Astrocyte (in vitro differentiated cells and primary cell): ENCODE measurements at regions not wholly inside any gene's neighbourhood (a gene's known extent, or its start where the extent isn't known, plus 50 kb on each side); places are given as distances from the start of the nearest gene placed in this dataset.

ENCODE experiments used
- DNase-seq: peaks from one replicate; pipeline ENCODE4 v3.0.0-alpha.2; 2010; ENCODE audit warnings: low read depth
- FAIRE-seq: peaks from 2 replicates; lab custom pipeline; 2011; peaks lifted over from hg19 to GRCh38; lab: Jason Lieb, UNC
- H2AFZ ChIP-seq: 2 replicates; pipeline ENCODE4 v1.6.0; 2012; ENCODE audit warnings: low read depth, low read length, inconsistent platforms
- H3K27ac ChIP-seq: 2 replicates; pipeline ENCODE4 v1.5.1; 2011; ENCODE audit warnings: low read depth, low read length, inconsistent platforms
- H3K27me3 ChIP-seq: 2 replicates; pipeline ENCODE4 v1.6.0; 2011; ENCODE audit warnings: low read length, inconsistent platforms; ENCODE audit not compliant: insufficient read depth
- H3K36me3 ChIP-seq: 2 replicates; pipeline ENCODE4 v1.5.1; 2011; ENCODE audit warnings: low read length, inconsistent platforms; ENCODE audit not compliant: insufficient read depth
- H3K4me1 ChIP-seq: 2 replicates; pipeline ENCODE4 v1.5.1; 2011; ENCODE audit warnings: low read length, inconsistent platforms; ENCODE audit not compliant: insufficient read depth
- H3K4me2 ChIP-seq: 2 replicates; pipeline ENCODE4 v1.6.0; 2012; ENCODE audit warnings: low read length, inconsistent platforms
- H3K4me3 ChIP-seq: 2 replicates; pipeline ENCODE4 v1.5.1; 2011; ENCODE audit warnings: low read depth, mild to moderate bottlenecking, low read length, inconsistent platforms; ENCODE audit not compliant: insufficient read depth
- H3K79me2 ChIP-seq: 2 replicates; pipeline ENCODE4 v1.6.0; 2012; ENCODE audit warnings: mild to moderate bottlenecking, low read length, inconsistent platforms; ENCODE audit not compliant: insufficient read depth
- H3K9ac ChIP-seq: 2 replicates; pipeline ENCODE4 v1.6.0; 2012; ENCODE audit warnings: mild to moderate bottlenecking, low read length, inconsistent platforms
- H3K9me3 ChIP-seq: 2 replicates; pipeline ENCODE4 v1.5.1; 2012; ENCODE audit warnings: low read depth, mild to moderate bottlenecking, low read length, inconsistent platforms; ENCODE audit not compliant: insufficient read depth
- H4K20me1 ChIP-seq: 2 replicates; pipeline ENCODE4 v1.6.0; 2012; ENCODE audit warnings: low read length, inconsistent platforms; ENCODE audit not compliant: insufficient read depth
- H3K27ac Mint-ChIP-seq: one replicate; pipeline ENCODE4 v1.8.0; 2021; ENCODE audit warnings: mild to moderate bottlenecking, mixed read lengths; ENCODE audit not compliant: unreplicated experiment
- H3K27me3 Mint-ChIP-seq: one replicate; pipeline ENCODE4 v1.8.0; 2021; ENCODE audit warnings: low read depth, mixed read lengths; ENCODE audit not compliant: unreplicated experiment
- H3K36me3 Mint-ChIP-seq: one replicate; pipeline ENCODE4 v1.8.0; 2021; ENCODE audit warnings: low read depth, mixed read lengths; ENCODE audit not compliant: unreplicated experiment
- H3K4me1 Mint-ChIP-seq: one replicate; pipeline ENCODE4 v1.8.0; 2021; ENCODE audit warnings: low read depth, mixed read lengths; ENCODE audit not compliant: unreplicated experiment
- H3K4me3 Mint-ChIP-seq: one replicate; pipeline ENCODE4 v1.8.0; 2021; ENCODE audit warnings: mild to moderate bottlenecking, moderate library complexity, mixed read lengths; ENCODE audit not compliant: unreplicated experiment
- H3K9me3 Mint-ChIP-seq: one replicate; pipeline ENCODE4 v1.8.0; 2021; ENCODE audit warnings: mild to moderate bottlenecking, mixed read lengths; ENCODE audit not compliant: unreplicated experiment
- EZH2 ChIP-seq: IDR thresholded peaks from 2 replicates; pipeline ENCODE4 v1.6.1; 2012; ENCODE audit warnings: mild to moderate bottlenecking, low read length, inconsistent platforms; ENCODE audit not compliant: insufficient read depth
- TF ChIP-seq, protein P1 (sequence below): IDR thresholded peaks from 2 replicates; pipeline ENCODE4 v1.5.1; 2011; ENCODE audit warnings: low read depth, mild to moderate bottlenecking, inconsistent platforms, low read length, moderate library complexity; ENCODE audit not compliant: insufficient read depth

GRCh38 chr11:15770798-15771414, 585.4 kb downstream of the SOX6 start:
- H3K36me3 ChIP-seq = no peaks in the 10 kb centered on the region
- H3K27me3 ChIP-seq = peaks cover 3% of the 10 kb centered on the region
- no peak overlapping the region for H3K4me2 ChIP-seq
- Mint-ChIP-seq H3K27me3 (peaks cover 23% of the 10 kb centered on the region), H3K36me3 (no peaks in the 10 kb centered on the region), H3K4me1 (peaks cover 12% of the 10 kb centered on the region), H3K4me3 (no peak overlapping the region), H3K9me3 (no peaks in the 10 kb centered on the region), H3K27ac (no peak overlapping the region)
- H4K20me1 ChIP-seq = no peaks in the 10 kb centered on the region
- no peaks in the 10 kb centered on the region for H3K79me2 ChIP-seq
- FAIRE-seq = no peak
- no peak overlapping the region for H3K4me3 ChIP-seq
- H3K27ac ChIP-seq = no peak overlapping the region
- peak; percentile 8 for DNase-seq
- TF ChIP-seq, protein P1, sequence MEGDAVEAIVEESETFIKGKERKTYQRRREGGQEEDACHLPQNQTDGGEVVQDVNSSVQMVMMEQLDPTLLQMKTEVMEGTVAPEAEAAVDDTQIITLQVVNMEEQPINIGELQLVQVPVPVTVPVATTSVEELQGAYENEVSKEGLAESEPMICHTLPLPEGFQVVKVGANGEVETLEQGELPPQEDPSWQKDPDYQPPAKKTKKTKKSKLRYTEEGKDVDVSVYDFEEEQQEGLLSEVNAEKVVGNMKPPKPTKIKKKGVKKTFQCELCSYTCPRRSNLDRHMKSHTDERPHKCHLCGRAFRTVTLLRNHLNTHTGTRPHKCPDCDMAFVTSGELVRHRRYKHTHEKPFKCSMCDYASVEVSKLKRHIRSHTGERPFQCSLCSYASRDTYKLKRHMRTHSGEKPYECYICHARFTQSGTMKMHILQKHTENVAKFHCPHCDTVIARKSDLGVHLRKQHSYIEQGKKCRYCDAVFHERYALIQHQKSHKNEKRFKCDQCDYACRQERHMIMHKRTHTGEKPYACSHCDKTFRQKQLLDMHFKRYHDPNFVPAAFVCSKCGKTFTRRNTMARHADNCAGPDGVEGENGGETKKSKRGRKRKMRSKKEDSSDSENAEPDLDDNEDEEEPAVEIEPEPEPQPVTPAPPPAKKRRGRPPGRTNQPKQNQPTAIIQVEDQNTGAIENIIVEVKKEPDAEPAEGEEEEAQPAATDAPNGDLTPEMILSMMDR = peak; percentile 65
- TF ChIP-seq EZH2 = no peak
- H3K4me1 ChIP-seq = peaks cover 9% of the 10 kb centered on the region
- no peak overlapping the region for H2AFZ ChIP-seq
- H3K9ac ChIP-seq = no peak overlapping the region
- H3K9me3 ChIP-seq = no peaks in the 10 kb centered on the region

GRCh38 chr11:15772547-15772946, 583.8 kb downstream of the SOX6 start:
- Histone ChIP-seq H3K4me3 (no peak overlapping the region), H3K36me3 (no peaks in the 10 kb centered on the region), H3K4me1 (peaks cover 9% of the 10 kb centered on the region), H3K9ac (no peak overlapping the region), H3K27me3 (peaks cover 3% of the 10 kb centered on the region), H3K4me2 (no peak overlapping the region), H3K79me2 (no peaks in the 10 kb centered on the region), H3K9me3 (no peaks in the 10 kb centered on the region), H4K20me1 (no peaks in the 10 kb centered on the region), H2AFZ (no peak overlapping the region), H3K27ac (no peak overlapping the region)
- no peak overlapping the region for H3K4me3 Mint-ChIP-seq
- peaks cover 14% of the 10 kb centered on the region for H3K4me1 Mint-ChIP-seq
- TF ChIP-seq EZH2 = no peak
- TF ChIP-seq, protein P1 = no peak
- H3K27me3 Mint-ChIP-seq = peaks cover 23% of the 10 kb centered on the region
- H3K36me3 Mint-ChIP-seq = no peaks in the 10 kb centered on the region
- DNase-seq (no peak), FAIRE-seq (no peak)
- H3K27ac Mint-ChIP-seq = no peak overlapping the region
- no peaks in the 10 kb centered on the region for H3K9me3 Mint-ChIP-seq

DNA sequence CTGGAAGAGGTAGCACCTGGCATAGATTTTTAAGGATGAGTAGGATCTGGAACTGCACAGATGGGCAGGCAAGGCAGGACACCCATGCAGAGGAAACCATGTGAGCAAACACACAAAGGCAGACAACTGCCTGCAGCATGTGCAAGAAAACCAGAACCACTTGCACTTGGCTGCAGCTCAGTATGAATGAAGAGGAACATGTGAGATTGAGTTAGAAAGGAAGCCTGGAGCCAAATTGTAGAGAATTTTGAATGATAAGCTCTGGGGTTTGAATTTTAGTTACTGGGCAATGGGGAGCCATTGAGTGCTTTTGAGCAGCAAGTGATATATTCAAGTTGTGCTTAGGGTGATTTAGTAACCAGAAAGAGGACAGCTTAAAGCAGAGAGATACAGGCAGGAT, 583.4 kb downstream of the SOX6 start:
- no peak overlapping the region for H2AFZ ChIP-seq
- H3K9me3 ChIP-seq = no peaks in the 10 kb centered on the region
- FAIRE-seq (no peak), DNase-seq (no peak)
- peaks cover 3% of the 10 kb centered on the region for H3K27me3 ChIP-seq
- Mint-ChIP-seq H3K36me3 (no peaks in the 10 kb centered on the region), H3K9me3 (no peaks in the 10 kb centered on the region), H3K27me3 (peaks cover 22% of the 10 kb centered on the region), H3K4me3 (no peak overlapping the region), H3K4me1 (peaks cover 14% of the 10 kb centered on the region), H3K27ac (no peak overlapping the region)
- no peaks in the 10 kb centered on the region for H3K36me3 ChIP-seq
- H3K27ac ChIP-seq = no peak overlapping the region
- no peaks in the 10 kb centered on the region for H4K20me1 ChIP-seq
- no peak overlapping the region for H3K9ac ChIP-seq
- peaks cover 9% of the 10 kb centered on the region for H3K4me1 ChIP-seq
- TF ChIP-seq, protein P1 = no peak
- TF ChIP-seq EZH2 = no peak
- H3K4me3 ChIP-seq = no peak overlapping the region
- no peaks in the 10 kb centered on the region for H3K79me2 ChIP-seq
- no peak overlapping the region for H3K4me2 ChIP-seq
